Umbilical cord (tissue), 1 donor: ENCODE measurements at regions not wholly inside any gene's neighbourhood (a gene's known extent, or its start where the extent isn't known, plus 50 kb on each side); places are given as distances from the start of the nearest gene placed in this dataset.
A peak's percentile ranks its signal among the peaks of the same experiment; 100 is the strongest.

Experiments used
- DNase-seq: peaks from one replicate; pipeline ENCODE4 v3.0.0-alpha.2; 2015; ENCODE audit warnings: low spot score

DNA sequence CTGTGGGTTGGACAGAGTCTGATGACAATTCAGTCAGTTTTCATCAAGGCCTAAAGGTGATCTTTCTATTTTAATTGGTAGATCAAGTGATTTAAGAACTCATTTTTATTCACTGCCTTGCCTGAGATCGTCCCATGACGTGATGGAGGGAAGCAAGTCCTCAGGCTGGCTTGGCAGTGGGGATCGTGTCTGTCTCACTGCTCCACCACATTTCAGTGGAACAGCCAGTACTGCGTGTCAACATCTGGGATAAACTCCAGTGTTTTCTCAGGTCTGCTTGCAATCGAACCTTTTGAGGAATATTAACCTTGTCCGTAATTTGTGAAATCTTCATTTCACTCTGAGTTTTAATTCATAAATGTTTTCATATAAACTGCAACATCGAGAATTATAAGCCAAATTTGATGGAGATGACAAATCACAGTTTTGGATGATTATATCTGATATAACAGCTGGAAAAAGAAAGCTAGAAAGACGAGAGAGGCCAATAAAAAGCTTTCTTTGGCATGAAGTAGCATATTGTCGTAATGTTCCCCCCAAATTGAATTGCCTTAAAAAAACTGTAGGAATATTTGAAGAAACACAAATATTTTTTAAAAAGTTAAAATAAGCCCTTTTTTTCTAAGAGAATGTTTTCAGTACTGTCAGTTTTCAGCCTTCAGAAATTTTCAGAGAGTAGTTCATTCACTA is 414.7 kb upstream of the SPRED2 start:
- DNase-seq, result no peak

- DNase-seq, result no peak
These were observed 413.2 kb upstream of the SPRED2 start for GRCh38 chr2:65845442-65846182.

DNA sequence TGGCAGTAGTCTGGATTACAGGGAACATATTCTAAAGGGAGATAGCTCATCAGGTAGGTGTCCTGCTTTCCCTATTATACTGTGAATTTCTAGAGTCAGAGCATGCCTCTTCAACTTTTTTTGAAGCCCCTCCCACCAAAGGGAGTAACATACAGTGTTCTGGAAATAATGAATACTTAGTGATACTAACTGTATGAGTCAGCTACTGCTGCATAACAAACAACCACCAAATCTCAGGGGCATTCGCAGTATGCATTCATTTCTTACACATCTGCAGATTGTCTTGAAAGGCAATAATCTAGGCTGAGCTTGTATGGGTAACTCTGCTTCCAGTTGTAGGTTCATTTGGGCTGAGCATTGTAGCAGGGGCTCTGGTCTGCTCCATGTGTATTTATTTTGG is 409.7 kb upstream of the SPRED2 start:
- no peak for DNase-seq

DNA sequence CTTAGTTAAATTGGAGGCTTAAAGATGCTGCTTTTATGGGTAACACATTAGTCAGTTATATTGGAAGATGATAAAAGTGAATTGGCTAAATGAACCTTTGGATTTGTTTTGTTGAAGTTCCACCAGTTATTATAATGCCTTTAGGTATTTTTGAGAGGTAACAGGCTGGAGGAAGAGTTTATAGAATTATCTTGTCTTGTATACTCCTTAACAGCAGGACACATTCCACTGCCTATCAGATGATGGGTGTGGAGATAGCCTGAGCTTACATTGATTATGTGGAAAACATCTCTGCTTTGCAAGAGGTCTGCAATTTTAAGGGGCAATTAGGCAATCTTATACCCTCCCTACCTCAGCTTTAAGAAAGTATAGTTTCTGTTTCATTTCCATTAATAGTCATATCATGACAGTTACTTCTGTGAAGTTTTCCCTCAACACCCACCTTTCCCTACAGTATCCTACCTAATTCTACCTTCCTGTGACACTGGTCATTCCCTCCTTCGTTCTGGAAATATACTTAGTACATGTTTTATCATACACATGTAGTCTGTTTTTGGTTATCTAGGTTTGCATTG is 403.7 kb upstream of the SPRED2 start:
- no peak for DNase-seq

GRCh38 chr2:65834771-65835475 is 402.5 kb upstream of the SPRED2 start:
- DNase-seq, result peak; percentile 4

DNA sequence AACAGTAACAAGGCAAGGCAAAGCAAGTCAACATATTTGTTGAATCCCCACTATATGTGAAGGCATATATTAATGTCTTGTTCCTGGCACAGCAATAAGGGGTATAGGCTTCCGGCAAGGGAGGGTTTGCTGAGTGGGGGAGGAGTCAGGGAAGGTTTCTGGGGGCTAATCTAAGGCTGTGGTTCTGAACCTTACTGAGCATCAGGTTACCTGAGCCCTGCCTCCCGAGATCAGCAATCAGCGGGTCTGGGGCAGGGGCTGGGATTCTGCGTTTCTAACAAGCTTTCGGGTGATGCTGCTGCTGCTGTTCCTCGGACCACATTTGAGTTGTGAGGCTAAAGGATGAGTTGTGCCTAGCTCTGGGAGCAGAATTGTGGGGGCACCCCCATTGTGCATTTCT is 401.7 kb upstream of the SPRED2 start:
- no peak for DNase-seq

- DNase-seq, result no peak
These were observed 399.1 kb upstream of the SPRED2 start for GRCh38 chr2:65831509-65831908.

GRCh38 chr2:65826567-65826966 is 394.2 kb upstream of the SPRED2 start:
- no peak for DNase-seq

- no peak for DNase-seq
These were observed 391.1 kb upstream of the SPRED2 start for GRCh38 chr2:65823511-65823910.

- DNase-seq, result no peak
These were observed 388.1 kb upstream of the SPRED2 start for GRCh38 chr2:65820454-65820853.

DNA sequence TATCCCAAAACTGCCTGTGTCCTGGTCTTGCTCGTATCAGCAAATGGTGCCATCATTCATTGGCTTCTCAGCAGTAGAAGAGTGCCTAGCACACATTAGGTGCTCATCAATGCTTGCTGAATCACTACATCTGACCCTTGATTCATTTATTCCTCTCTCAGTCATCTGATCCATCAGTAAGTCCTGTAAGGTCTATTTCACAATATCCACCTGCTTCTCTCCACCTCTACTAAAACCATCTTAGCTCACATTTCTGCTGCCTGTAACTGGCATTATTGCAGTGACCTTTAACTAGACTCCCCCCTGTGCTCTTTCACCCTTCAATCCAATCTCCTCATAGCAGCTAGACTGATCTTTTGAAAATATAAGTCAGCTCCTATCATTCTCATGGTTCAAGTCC is 387.6 kb upstream of the SPRED2 start:
- no peak for DNase-seq

- DNase-seq, result peak; percentile 55
These were observed 386.6 kb upstream of the SPRED2 start for GRCh38 chr2:65818873-65819451.

GRCh38 chr2:65813631-65814173 is 381.3 kb upstream of the SPRED2 start:
- peak; percentile 34 for DNase-seq

GRCh38 chr2:65812887-65813286 is 380.5 kb upstream of the SPRED2 start:
- DNase-seq, result no peak

DNA sequence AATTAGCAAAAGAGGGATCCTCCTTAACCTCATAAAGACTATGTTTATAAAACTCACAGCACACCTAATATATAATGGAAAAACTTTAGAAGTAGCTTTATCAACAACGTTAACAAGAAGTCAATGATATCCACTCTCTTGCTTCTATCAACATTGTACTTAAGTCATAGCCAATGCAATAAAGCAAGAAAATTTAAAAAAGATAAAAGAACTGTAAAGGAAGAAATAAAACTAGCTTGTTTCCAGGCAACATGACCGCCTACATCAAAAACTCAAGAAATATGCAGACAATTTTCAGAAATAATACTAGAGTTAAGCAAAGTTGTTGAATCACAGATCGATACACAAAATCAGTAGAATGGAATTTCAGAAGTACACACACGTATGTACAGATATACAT is 375.5 kb upstream of the SPRED2 start:
- DNase-seq, result no peak

DNA sequence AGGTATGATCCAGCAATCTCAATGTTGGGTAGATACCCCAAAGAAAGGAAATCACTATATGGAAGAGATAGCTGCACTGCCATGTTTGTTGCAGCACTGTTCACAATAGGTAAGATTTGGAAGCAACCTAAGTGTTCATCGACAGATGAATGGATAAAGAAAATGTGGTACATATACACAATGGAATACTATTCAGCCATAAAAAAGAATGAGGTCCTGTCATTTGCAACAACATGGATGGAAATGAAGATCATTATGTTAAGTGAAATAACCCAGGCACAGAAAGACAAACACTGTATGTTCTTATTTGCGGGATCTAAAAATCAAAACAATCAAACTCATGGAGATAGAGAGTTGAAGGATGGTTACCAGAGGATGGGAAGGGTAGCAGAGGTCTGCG is 372.4 kb upstream of the SPRED2 start:
- DNase-seq, result no peak

DNA sequence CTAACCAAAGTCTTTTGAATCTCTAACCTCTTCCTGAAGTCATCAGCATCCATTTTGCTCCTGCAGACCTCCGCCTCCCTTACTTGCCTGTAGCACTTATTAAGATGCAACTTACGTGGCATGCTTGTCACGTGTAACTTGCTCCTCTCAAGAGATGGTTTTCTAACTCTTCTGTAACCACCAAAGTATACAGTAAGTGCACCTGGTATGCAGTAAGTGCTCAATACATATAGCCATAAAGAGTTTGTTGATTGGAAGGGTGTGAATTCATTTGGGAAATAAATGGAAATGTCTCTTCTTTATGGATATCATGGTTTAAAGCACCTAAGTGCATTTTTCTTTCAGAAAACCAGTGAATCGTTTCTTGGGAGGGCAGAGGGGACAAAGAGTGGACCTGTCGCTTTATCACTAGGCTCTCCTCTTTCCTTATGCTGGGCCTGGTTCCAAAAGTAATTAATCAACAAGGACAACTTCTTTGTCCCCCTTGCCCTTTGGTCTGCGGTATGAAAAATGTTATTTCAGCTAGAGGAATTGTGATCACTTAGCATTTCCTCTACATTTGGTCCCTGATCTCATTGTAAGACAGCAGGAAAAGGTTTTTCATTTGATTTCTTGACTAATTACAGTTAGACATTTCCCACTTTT is 370.0 kb upstream of the SPRED2 start:
- DNase-seq, result no peak

DNA sequence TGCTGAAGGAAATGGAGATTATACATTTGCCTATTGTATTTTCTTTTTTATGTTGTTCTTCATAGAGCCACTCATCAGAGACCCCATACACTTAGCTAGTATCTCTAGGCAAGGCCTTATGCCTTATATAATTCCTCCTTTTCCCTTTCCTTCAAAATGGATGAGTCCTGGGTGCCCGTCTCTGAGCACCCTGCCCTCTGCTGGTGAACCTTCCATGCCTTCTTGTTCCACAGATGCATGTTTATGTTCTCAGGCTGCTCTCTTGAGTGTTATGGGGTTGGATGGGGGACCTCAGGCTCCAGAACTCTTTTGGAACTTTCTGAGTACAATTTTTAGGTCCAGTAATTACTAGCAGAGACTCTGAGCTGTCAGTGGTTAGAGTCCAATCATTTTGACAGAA is 368.6 kb upstream of the SPRED2 start:
- DNase-seq, result no peak

- no peak for DNase-seq
These were observed 366.9 kb upstream of the SPRED2 start for GRCh38 chr2:65799141-65799854.

DNA sequence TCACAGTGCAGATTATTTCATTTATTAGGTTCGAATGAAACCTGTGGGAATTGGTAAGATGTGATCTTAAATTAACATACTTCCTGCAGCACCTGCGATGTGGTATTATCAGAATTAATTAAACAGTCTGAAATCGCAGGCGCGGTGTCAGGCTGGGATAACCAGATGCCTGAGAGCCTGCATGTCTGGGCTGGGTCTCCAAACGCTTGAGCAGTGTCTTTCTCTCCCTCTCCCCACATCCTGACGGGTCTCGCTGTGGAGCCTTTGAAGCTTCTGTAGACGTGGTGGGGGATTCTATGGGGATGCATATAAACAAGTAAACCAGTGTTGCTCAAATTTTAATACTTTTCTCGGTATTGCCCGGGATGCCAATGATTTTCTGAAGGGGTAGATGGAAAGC is 366.2 kb upstream of the SPRED2 start:
- DNase-seq, result no peak

DNA sequence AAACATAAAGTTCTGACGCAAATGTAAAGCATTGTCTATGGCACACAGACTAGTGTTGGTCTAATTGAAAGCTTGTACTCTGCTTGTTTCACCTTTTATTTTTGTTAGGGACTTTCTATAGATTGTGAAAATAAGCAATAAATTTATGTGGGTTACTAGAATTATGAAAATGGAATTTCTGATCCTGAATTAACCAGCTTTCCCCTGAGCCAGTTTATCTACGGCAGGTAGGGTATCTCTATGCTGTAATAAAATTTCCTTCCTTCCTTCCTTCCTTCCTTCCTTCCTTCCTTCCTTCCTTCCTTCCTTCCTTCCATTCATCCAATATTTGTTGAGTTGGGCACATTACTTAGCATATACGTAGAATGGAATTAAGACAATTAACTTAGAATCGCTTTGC is 362.6 kb upstream of the SPRED2 start:
- no peak for DNase-seq
